Lower leg skin (tissue), 4 donors: ENCODE measurements at regions not wholly inside any gene's neighbourhood (a gene's known extent, or its start where the extent isn't known, plus 50 kb on each side); places are given as distances from the start of the nearest gene placed in this dataset.

Source experiments
- DNase-seq, 2 donors: peaks; one replicate each; pipeline ENCODE4 v3.0.0-alpha.2; 2019; ENCODE audit warnings: low spot score in 2 of 2
- H3K4me3 ChIP-seq: fragments of 200-600 bp; sonication (generic); 2 replicates; pipeline ENCODE4 v1.5.1; 2017; ENCODE audit warnings: mild to moderate bottlenecking, low read depth; ENCODE audit not compliant: poor library complexity, severe bottlenecking
- POLR2A ChIP-seq, 2 donors: fragments of 450-650 bp; IDR thresholded peaks; one replicate each; pipeline ENCODE4 v1.6.1; 2016 to 2017; ENCODE audit warnings: antibody characterized with exemption in 2 of 2, mild to moderate bottlenecking in 1 of 2, moderate library complexity in 1 of 2
- WGBS, 2 donors: methylation state at CpG; one replicate each; pipeline ENCODE4 v1.1.5; 2018; 5-methylcytosine and 5-hydroxymethylcytosine counted together
- intact Hi-C: fragments of 100-400 bp; cut with DNase I; formaldehyde crosslinking; loops from one replicate; pipeline ENCODE4 v1.15.0; 2023; ENCODE audit warnings: low total_unique reads
- TF ChIP-seq, protein P1 (sequence below), 3 donors: fragments of 450-650 bp; IDR thresholded peaks; one replicate each; pipeline ENCODE4 v1.5.1; 2016; ENCODE audit warnings: antibody characterized with exemption in 3 of 3, mild to moderate bottlenecking in 3 of 3, moderate library complexity in 2 of 3

DNA sequence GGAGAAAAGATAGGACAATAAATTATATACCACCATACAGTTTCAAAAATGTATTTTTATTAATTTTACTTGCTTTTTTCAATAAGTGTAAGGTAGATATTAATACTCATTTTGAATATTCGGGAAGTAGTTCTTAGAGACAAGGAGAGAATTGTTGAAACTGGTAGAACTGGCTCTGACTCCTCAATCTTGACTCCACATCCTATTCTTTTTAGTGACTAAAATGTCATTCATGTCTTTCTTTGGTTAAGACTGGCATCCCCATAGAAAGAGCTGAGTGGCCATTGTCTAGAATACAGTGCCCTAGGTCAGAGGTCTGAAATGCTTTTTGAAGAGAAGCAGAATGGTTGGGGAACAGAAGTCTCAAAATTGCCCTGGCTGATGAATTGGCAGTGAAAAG lies 177.6 kb upstream of the LRIG3 start:
- no peak overlapping the region for H3K4me3 ChIP-seq
- intact Hi-C loops = no loop called here
- TF ChIP-seq, protein P1, sequence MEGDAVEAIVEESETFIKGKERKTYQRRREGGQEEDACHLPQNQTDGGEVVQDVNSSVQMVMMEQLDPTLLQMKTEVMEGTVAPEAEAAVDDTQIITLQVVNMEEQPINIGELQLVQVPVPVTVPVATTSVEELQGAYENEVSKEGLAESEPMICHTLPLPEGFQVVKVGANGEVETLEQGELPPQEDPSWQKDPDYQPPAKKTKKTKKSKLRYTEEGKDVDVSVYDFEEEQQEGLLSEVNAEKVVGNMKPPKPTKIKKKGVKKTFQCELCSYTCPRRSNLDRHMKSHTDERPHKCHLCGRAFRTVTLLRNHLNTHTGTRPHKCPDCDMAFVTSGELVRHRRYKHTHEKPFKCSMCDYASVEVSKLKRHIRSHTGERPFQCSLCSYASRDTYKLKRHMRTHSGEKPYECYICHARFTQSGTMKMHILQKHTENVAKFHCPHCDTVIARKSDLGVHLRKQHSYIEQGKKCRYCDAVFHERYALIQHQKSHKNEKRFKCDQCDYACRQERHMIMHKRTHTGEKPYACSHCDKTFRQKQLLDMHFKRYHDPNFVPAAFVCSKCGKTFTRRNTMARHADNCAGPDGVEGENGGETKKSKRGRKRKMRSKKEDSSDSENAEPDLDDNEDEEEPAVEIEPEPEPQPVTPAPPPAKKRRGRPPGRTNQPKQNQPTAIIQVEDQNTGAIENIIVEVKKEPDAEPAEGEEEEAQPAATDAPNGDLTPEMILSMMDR (IDR thresholded peaks at IDR 0.05) = no peak
- TF ChIP-seq POLR2A (IDR thresholded peaks at IDR 0.05) = no peak
- WGBS, 2 donors = 73 to 83% methylated on average over 1 of the region's 1 CpG
- DNase-seq = no peak

DNA sequence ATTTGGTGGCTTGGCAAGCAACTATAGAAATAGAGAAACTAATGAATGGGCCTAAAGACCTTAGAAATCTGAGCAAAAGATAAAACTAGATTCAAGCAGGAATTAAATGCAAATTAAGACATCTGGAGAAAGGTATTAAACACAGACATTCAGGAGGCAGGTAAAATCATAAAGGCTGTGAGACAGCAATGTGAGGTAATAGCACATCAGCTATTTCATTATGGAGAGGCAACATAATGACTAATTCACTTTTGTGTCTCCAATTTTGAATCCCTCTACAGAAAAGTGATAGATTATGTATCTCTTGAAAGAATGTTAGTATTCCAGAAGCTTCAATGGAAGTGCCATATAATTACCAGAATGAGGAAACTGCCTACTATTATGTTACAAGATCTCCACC lies 175.9 kb upstream of the LRIG3 start:
- no peak for TF ChIP-seq POLR2A (IDR thresholded peaks at IDR 0.05)
- TF ChIP-seq, protein P1 (IDR thresholded peaks at IDR 0.05) = no peak
- no peak overlapping the region for H3K4me3 ChIP-seq
- intact Hi-C loops = no loop called here
- no peak for DNase-seq

DNA sequence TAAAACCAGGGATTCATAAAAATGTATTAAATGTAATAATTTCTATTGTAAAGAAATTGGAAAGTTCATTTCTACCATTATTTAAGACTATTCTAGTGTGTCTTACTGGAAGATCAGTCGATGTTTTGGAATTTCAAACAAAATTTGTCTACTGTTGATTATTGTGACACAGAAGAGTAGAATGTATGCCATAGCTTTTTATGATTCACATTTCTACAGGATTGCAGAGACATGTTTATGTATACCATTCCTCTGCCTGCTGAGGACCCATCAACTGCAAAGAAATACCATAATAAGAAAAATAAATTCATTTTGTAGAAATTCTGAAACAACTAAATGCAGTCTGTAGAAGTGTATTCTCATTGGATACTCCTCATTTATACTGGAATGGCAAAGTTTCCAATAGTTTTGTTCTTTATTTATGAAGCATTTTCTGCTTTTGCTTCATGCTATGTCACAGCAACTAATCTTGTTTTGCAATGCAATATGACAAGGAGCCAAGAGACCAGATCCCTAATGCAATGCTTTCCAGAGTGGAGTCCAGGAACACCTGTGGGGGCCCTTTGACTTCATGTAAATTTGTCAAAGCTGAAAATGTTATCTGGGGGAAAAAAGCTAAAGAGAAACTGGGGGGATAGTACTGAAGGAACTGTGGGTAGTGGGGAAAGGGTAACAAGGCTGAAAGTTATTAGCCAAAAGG lies 172.9 kb upstream of the LRIG3 start:
- TF ChIP-seq, protein P1 (IDR thresholded peaks at IDR 0.05) = no peak
- TF ChIP-seq POLR2A (IDR thresholded peaks at IDR 0.05) = no peak
- H3K4me3 ChIP-seq = no peak overlapping the region
- intact Hi-C loops = no loop called here
- 92 to 93% methylated on average over 1 of the region's 1 CpG for WGBS, 2 donors
- DNase-seq = no peak

DNA sequence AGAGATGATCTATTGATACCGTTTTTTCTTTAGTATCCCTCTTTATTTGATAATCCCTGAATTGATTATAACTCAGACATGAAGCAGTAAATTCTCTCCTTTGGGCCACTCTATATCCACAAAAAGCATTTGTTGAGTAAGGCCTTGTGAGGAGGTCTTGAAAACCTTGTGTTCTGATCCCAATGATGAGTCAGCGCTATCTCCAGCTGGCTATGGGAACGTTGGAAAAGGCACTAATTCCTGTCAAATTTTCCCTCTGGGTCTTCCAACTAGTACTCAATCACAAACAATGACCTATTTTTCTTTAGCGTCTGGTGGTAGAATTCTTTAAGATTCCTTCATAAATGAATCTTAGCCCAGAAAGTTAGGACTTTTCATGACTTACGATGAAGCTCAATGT lies 168.4 kb upstream of the LRIG3 start:
- TF ChIP-seq POLR2A (IDR thresholded peaks at IDR 0.05) = no peak
- TF ChIP-seq, protein P1 (IDR thresholded peaks at IDR 0.05) = no peak
- intact Hi-C loops = no loop called here
- WGBS, 2 donors = 47 to 56% methylated on average over 5 of the region's 5 CpGs
- no peak for DNase-seq
- H3K4me3 ChIP-seq = no peak overlapping the region

DNA sequence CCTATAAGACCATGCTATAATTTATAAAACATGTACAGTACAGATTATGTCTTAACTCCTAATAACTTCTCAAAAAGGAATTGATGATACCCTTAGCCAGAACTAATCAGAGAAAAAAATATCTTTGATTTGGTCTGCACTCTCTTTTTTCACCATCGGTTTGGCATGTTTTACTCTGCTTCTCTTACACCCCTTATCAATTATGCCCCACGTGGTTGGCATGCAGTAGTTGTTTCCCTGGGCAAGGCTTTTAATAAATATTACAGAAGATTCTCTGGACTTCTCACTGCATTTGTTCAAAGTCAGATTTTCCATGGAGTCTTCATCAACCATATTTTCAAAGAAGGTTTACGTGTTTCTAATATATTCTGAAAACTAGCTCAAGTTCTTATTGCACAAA lies 167.4 kb upstream of the LRIG3 start:
- intact Hi-C loops = no loop called here
- H3K4me3 ChIP-seq = no peak overlapping the region
- no peak for DNase-seq
- 64 to 72% methylated on average over 3 of the region's 3 CpGs for WGBS, 2 donors
- no peak for TF ChIP-seq POLR2A (IDR thresholded peaks at IDR 0.05)
- TF ChIP-seq, protein P1 (IDR thresholded peaks at IDR 0.05) = no peak

DNA sequence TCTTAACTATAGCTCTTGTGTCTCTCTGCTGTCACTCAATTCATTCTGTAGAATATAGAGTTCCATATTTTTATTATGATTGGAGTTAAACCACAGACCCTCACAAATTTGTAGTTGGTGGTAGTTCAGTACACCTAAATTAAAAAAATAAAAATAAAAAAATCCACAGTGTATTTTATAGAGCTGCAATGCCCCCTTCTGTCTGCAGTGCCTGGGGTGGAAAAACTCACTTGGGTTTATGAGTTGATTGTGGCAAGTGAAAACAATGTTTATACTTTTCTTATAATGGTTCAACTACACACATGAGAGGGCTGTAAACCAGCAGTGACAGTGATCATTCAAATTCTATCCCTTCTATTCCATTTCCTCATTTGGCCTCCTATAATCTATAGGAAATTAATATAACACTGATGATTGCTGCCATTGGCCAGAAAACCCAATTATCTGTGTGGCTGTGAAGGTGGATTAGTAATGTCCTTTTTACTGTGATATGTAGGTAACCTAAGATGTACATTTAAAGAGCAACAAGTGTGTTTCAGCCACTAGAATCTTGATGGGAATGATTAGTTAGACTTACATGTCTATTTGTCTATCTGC lies 166.9 kb upstream of the LRIG3 start:
- no peak for DNase-seq
- intact Hi-C loops = no loop called here
- TF ChIP-seq POLR2A (IDR thresholded peaks at IDR 0.05) = no peak
- TF ChIP-seq, protein P1 (IDR thresholded peaks at IDR 0.05) = no peak
- H3K4me3 ChIP-seq = no peak overlapping the region
